Ascending aorta (tissue), 2 donors: ENCODE measurements at regions not wholly inside any gene's neighbourhood (a gene's known extent, or its start where the extent isn't known, plus 50 kb on each side); places are given as distances from the start of the nearest gene placed in this dataset.

Source experiments
- DNase-seq, 2 donors: peaks; one replicate each; pipeline ENCODE4 v3.0.0-alpha.2; 2019; ENCODE audit warnings: low spot score in 2 of 2
- H3K27ac ChIP-seq, 2 donors: fragments of 200-600 bp; sonication (generic); one replicate each; pipeline ENCODE4 v1.5.1; 2016 to 2017; ENCODE audit warnings: mild to moderate bottlenecking in 1 of 2
- H3K27me3 ChIP-seq: fragments of 200-600 bp; sonication (generic); one replicate; pipeline ENCODE4 v1.5.1; 2017
- H3K36me3 ChIP-seq, 2 donors: fragments of 200-600 bp; sonication (generic); one replicate each; pipeline ENCODE4 v1.5.1; 2016
- H3K4me1 ChIP-seq, 2 donors: fragments of 200-600 bp; sonication (generic); one replicate each; pipeline ENCODE4 v1.5.1; 2016 to 2017; ENCODE audit warnings: mild to moderate bottlenecking in 1 of 2
- H3K4me3 ChIP-seq, 2 donors: fragments of 200-600 bp; sonication (generic); one replicate each; pipeline ENCODE4 v1.5.1; 2016 to 2017; ENCODE audit warnings: mild to moderate bottlenecking in 1 of 2
- H3K9me3 ChIP-seq, 2 donors: fragments of 200-600 bp; sonication (generic); one replicate each; pipeline ENCODE4 v1.5.1; 2016
- intact Hi-C: fragments of 100-400 bp; cut with DNase I; formaldehyde crosslinking; loops from one replicate; pipeline ENCODE4 v1.15.1; 2023
- TF ChIP-seq, protein P1 (sequence below), 3 experiments: fragments of 200-600 bp in 2 of 3; fragments of 450-650 bp in 1 of 3; sonication (generic) in 2 of 3; IDR thresholded peaks; one replicate each; pipeline ENCODE4 v1.5.1; 2016 to 2019; ENCODE audit warnings: antibody characterized with exemption in 3 of 3, mild to moderate bottlenecking in 1 of 3, moderate library complexity in 1 of 3

DNA sequence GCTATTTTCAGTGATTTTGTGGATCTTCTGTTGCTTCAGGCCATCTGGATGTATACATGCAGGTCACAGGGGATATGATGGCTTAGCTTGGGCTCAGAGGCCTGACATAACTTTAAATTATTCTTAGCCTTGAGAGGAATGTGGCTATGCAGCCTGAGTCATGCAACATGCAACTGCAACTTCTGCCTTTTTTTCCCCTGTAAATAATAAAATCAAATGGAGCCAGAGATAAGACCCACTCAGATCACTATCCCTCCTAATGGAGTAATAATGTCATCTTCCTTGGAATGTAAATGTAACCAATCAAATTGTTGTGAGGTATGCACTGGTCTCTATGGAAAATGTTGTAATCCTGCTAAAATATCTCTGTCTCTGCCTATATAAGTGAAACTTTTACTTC lies 54.9 kb downstream of the MAGEB17 start:
- Histone ChIP-seq H3K36me3 (no peaks in the 10 kb centered on the region), H3K4me3 (no peak overlapping the region), H3K9me3 (no peaks in the 10 kb centered on the region), H3K27ac (no peak overlapping the region), H3K4me1 (no peaks in the 10 kb centered on the region), H3K27me3 (no peaks in the 10 kb centered on the region)
- DNase-seq = no peak
- TF ChIP-seq, protein P1, sequence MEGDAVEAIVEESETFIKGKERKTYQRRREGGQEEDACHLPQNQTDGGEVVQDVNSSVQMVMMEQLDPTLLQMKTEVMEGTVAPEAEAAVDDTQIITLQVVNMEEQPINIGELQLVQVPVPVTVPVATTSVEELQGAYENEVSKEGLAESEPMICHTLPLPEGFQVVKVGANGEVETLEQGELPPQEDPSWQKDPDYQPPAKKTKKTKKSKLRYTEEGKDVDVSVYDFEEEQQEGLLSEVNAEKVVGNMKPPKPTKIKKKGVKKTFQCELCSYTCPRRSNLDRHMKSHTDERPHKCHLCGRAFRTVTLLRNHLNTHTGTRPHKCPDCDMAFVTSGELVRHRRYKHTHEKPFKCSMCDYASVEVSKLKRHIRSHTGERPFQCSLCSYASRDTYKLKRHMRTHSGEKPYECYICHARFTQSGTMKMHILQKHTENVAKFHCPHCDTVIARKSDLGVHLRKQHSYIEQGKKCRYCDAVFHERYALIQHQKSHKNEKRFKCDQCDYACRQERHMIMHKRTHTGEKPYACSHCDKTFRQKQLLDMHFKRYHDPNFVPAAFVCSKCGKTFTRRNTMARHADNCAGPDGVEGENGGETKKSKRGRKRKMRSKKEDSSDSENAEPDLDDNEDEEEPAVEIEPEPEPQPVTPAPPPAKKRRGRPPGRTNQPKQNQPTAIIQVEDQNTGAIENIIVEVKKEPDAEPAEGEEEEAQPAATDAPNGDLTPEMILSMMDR (IDR thresholded peaks at IDR 0.05) = no peak
- intact Hi-C loops = no loop called here

DNA sequence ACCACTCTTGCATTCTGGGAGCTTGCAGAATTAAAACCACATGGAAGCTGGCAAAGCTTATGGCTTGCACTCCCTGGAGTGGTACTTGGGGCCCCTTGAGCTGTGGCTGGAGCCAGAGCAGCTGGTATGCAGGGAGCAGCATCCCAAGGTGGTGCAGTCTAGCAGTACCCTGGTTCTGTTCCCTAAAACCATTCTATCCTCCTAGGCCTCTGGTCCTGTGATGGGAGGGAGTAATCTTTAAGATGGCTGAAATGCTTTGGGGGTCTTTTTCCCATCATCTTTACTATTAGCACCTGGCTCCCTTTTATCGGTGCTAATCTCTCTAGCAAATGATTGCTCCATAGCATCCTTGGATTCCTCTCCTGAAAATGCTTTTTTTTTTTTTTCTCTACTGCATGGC lies 56.1 kb downstream of the MAGEB17 start:
- no peaks in the 10 kb centered on the region for H3K36me3 ChIP-seq
- TF ChIP-seq, protein P1 (IDR thresholded peaks at IDR 0.05) = no peak
- H3K4me3 ChIP-seq = no peak overlapping the region
- no peak for DNase-seq
- H3K27ac ChIP-seq = no peak overlapping the region
- no peaks in the 10 kb centered on the region for H3K27me3 ChIP-seq
- H3K4me1 ChIP-seq = no peaks in the 10 kb centered on the region
- intact Hi-C loops = no loop called here
- no peaks in the 10 kb centered on the region for H3K9me3 ChIP-seq

DNA sequence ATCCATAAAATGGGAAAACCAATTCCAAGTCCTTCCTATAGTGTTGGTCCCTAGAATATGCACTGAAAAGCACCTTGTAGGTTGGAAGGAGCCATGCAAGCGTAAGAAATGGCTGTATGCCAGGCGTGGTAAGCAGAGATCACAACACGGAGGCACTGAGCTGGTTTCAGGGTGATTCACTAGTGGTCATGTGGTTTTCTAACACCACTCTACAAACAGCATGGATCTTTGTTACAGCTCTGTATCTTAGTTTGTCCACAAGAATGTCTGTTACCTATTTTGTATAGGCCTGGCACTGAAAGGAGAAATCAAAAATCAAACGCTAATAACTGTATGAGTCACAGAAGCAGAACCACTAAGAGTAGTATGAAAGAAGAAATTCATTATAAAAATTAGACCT lies 71.9 kb downstream of the MAGEB17 start:
- Histone ChIP-seq H3K36me3 (no peaks in the 10 kb centered on the region), H3K9me3 (no peaks in the 10 kb centered on the region), H3K27me3 (no peaks in the 10 kb centered on the region), H3K4me3 (no peak overlapping the region), H3K4me1 (no peaks in the 10 kb centered on the region), H3K27ac (no peak overlapping the region)
- TF ChIP-seq, protein P1 (IDR thresholded peaks at IDR 0.05) = no peak
- no peak for DNase-seq
- intact Hi-C loops = no loop called here

DNA sequence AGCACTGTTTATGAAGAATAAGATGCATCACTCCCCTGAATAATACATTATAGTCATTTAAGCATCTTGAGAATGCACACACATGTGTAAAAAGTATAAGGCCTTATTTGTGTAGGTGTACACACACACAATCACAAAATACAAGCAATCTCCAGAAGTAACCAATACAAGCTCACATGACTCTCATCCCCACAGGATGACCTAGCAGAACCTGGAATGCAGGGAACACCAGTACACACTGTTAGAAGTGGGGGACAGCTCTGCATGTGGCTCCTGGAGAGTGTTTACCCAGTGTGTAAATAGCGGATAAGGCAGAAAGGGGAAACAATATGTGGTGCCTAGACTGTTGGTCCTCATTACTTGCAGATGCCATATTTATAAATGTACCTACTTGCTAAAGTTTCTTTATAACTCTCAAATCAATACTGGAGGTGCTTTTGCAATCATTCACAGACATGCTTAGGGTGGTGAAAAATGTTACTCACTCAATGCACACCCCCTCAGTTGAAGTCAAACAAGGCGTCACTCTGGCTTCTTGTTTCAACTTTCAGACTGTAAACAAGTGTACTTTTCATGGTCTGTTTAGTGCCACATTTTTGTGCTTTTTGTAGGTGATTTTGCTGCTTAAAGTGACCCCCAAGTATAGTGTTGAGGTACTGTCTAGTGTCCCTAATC lies 73.1 kb downstream of the MAGEB17 start:
- intact Hi-C loops = no loop called here

DNA sequence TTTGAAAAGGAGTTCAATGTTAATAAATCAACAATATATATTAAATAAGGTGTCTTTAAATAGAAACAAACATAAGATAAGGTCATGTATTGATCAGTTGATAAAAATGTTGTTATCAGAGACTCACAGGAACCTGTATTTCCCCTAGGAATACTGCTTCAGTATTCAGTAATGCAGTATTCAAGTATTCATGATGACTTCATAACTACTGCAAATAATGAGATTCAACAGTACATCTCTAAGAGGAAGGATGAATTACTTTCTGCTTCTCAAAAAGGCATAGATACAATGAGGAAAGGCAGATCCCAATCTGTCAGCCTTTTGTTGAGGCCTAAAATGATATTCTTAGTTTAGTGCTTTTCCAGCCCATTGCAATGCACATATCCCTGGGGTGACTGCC lies 73.7 kb downstream of the MAGEB17 start:
- no peak overlapping the region for H3K4me3 ChIP-seq
- no peaks in the 10 kb centered on the region for H3K4me1 ChIP-seq
- no peaks in the 10 kb centered on the region for H3K9me3 ChIP-seq
- H3K36me3 ChIP-seq = no peaks in the 10 kb centered on the region
- H3K27ac ChIP-seq = no peak overlapping the region
- intact Hi-C loops = no loop called here
- TF ChIP-seq, protein P1 (IDR thresholded peaks at IDR 0.05) = no peak
- DNase-seq = no peak
- no peaks in the 10 kb centered on the region for H3K27me3 ChIP-seq

More for the DNA sequence above, 73.1 kb downstream of the MAGEB17 start:
- no peak overlapping the region for H3K27ac ChIP-seq
- H3K9me3 ChIP-seq = no peaks in the 10 kb centered on the region
- H3K36me3 ChIP-seq = no peaks in the 10 kb centered on the region
- H3K4me1 ChIP-seq = no peaks in the 10 kb centered on the region
- DNase-seq = no peak
- no peaks in the 10 kb centered on the region for H3K27me3 ChIP-seq
- TF ChIP-seq, protein P1 (IDR thresholded peaks at IDR 0.05) = no peak
- no peak overlapping the region for H3K4me3 ChIP-seq

DNA sequence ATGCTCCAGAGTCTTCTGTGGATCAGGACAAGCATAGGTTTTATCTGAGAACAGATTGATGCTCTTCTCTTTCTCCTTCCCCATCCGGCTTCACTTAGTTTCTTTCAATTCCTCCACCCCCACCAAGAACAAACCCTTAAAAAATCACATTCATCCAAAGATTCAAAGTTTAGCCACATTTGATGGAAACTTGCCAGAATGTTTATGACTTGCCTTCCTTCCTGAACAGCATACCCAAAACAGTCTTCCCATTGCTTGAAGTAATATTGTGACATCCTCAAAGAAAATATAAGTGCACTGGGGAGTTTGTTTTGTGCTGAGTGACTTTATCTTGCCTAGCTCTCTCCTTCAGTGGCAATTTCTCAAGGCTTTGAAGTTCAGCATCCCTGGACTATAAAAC lies 83.0 kb downstream of the MAGEB17 start:
- Histone ChIP-seq H3K9me3 (no peaks in the 10 kb centered on the region), H3K27me3 (no peaks in the 10 kb centered on the region), H3K27ac (no peak overlapping the region), H3K36me3 (no peaks in the 10 kb centered on the region), H3K4me3 (no peak overlapping the region), H3K4me1 (no peaks in the 10 kb centered on the region)
- DNase-seq = no peak
- intact Hi-C loops = no loop called here
- TF ChIP-seq, protein P1 (IDR thresholded peaks at IDR 0.05) = no peak
